ENCODE measurements at regions not wholly inside any gene's neighbourhood (a gene's known extent, or its start where the extent isn't known, plus 50 kb on each side); places are given as distances from the start of the nearest gene placed in this dataset.

DNA sequence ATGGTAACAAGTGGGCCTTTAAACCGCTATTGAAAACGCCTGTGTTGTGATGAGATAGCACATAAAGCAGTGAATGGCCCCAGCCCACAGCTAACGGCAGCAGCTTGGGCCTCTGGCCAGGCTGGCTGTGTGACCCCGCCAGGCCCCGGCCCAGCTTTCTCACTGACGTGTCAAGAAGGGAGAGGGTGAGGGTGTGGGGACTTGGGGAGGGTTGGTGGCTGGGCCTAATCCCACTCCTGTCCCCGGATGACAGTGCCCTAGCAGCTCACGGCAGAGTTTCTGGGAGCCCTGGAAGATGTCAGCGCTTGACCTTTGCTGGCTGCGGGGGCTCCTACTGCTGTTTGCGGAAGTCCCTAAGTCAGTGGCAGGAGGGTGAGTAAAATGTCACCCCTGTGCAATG, 88.9 kb upstream of the SHH start:
- DNase-seq, result no peak

DNA sequence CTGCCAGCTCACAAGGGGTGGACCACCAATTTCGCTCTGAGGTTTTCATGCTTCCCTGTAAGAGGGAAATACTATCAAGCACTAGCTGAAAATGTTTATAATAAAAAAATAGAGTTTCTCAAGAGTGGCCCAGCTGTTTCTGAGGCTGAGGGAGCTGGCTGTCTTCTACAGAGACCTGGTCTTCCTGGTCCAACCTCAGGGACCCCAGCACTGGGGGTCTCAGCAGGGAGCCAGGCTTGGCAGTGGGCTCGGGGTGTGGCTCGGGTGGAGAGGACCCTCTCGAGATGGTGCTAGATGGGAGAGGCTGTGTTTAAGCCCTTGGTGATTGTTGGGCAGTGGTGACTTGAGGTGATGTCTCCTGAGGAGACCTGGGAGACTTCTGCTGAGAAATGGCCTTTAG, 87.3 kb upstream of the SHH start:
- no peak for DNase-seq

DNA sequence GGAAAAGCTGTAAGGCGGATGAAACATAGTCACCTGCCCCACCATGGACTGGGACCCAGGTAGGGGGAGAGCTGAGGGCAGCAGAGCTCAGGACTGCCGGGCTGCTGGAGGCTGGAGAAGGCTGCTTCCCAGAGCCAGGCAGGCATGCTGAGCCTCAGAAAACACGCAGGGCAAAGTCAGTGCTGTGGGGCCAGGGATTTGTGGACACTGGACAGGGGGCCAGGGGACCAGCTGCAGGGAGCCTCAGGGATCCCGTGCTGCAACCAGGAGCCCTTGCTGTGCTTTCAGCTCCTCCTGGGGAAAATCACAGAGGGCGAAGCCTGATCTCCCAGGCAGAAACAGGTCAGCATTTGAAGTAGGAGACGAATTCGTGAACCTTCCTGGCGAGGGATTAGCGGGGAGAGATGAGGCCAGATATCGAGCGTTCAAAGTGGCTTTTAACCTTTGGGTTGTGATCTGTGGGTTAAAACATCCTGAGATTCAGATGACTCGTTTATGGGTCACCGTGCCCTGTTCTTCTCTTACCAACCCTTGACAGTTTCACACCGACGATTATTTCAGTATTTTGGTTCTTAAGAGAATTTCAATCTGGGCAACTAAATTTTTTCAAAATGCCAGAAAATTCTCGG, 85.6 kb upstream of the SHH start:
- no peak for DNase-seq

DNA sequence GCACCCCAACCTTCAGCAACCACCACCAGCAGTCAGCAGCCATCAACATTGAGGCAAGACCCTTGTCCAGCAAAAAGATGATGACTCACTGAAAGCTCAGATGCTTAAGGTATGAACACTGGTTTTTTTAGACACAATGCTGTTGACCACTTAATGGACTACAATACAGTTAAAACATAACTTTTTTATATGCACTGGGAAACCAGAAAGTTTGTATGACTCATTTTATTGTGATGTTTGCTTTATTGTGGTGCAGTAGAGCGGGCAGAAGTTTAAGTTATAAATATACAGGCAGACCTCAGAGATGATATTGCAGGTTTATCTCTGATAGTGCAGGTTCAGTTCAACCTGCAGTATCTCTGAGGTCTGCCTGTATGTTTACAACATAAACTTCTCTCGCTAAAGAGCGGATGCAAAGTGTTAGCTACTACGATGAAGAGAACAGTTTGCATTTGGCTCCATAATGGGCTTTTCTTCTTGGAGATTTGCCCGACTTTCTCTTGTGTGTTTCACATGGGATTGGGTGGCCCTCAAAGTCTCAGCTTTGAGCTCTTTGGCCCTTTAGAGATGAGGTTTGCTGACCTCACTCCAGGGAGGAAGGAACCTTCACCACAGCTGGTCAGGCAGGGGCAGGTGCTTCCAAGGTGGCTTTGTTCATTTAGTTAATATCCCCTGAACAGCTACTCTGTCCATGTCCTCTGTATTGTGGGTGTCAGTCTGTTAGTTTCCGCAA, 84.4 kb upstream of the SHH start:
- no peak for DNase-seq

DNA sequence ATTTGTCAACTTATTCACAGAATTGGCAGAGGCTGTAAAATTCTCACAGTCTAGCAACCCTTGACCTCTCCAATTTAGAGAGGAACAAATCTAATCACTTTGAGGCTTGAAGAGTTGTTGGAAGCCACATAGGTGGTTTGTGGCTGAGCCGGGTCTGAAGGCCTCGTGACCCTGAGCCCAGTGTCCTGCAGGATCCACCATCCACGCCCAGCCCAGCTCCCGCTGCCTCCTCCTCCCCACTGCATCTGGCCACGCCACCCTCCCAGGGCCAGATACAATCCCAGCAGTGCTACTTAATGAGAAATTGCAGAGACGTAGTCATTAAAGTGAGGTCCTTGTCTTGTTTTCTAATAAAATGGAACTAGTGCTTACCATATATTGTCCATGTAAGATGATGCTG, 81.4 kb upstream of the SHH start:
- DNase-seq, result no peak

DNA sequence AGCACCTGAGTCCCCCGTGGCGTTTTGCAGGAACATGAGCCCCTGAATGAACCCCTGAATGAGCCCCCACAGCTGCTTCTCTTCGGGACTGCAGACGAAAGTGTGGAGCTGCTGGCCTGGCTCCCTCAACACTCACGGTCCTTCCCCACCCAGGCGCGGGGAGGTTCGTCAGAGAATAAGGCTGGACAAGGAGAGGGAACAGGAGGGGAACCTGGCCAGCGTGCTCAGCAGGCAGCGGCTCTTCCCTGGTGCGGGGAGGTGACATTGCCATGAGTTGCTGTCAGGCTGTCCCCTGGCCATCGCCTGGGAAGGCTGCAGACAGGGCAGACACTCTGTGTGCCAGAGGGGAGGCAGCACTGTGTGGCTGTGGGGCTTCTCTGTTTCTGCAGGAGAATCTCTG, 80.9 kb upstream of the SHH start:
- DNase-seq, result no peak

DNA sequence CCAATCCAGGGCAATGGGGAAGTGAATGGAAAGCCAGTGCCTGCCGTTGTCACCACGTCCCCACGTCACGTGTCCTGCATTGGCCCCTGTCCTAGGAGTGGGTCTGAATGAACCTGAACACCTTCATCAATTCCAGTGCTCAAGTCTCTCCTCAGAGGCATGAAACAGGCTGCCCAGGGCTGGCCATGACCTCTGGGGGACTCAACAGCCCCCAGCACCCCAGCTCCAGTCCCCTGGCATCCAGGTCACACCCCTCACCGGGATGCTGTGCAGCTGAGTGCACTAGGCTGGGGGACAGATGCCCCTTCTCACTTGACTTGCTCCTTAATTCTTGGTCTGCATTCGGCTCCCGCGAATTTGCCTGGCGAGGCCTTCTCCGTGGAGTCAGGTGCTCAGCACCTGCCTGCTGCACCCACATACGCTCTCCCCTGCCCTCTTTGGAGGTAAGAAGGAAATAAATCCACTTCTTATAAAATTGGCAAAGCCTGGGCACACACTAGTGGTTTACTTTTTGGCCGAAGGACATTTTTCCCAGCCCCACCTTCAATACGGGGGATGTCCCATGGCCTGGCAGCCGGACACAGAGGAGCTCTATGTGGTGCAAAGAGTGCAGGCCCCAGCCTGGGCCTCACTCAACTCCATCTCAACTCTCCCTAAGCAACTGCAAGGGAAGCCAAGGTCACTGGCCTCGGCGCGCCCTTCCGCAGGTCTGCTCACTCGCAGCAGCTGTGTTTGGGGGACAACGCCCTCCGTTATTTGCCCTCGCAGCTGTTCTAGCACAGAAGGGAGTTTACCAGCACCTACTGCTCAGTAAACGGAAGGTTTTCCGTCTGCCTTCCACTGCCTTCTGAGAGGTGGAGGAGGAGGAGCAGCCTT, 77.6 kb upstream of the SHH start:
- DNase-seq, result no peak

DNA sequence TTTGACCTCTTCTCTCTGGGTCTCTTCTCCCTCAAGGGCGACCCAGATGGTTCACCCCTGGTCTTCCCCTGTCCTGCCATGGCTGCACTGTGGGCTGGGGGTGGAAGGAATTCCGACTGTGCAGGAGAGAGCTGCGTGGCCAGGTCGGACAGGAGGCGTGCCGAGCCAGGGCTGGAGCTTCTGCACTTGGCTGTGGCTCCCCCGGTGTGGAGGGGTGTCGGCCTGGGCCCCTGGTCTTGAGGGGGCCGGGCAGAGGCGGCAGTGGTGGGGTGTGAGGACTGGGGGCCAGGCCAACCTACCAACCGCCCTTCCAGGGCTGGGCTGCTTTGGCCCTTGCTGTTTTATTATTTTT, 74.9 kb upstream of the SHH start:
- DNase-seq, result no peak

DNA sequence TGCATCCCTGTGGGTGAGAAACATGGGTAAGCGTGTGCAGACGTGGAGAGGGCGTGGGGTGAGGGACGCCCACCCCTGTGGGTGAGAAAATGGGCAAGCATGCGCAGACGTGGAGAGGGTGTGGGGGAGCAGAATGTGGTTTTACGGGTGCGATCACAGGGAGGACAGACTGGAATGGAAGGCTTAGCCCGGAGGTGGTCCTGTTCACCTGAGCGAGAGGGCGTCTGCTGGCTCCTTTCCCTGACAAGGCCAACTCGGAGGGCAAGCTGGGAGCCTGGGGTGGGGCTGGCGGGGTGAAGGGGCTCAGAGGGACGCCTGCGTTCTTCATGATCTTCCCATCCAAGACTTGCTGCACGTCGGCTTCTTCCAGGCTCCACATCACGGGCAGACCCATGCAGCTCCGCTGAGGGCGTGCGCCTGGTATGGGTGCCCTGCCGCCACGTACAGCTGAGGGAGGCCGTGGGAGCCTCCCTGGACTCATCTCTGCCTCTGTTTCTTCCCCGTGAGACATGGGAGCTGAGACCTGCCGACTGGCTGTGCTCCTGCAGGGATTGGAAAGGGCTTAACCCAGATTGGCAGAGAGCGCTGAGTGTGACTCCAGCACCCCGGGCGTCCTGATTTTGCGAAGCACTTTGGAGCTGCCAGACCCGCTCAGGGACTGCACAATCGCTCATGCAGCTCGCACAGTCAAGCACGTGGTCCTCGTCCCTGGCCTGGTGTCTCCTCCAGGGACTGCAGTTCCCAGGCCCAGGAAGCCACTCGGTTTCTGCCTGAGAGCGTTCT, 74.3 kb upstream of the SHH start:
- DNase-seq, result no peak

DNA sequence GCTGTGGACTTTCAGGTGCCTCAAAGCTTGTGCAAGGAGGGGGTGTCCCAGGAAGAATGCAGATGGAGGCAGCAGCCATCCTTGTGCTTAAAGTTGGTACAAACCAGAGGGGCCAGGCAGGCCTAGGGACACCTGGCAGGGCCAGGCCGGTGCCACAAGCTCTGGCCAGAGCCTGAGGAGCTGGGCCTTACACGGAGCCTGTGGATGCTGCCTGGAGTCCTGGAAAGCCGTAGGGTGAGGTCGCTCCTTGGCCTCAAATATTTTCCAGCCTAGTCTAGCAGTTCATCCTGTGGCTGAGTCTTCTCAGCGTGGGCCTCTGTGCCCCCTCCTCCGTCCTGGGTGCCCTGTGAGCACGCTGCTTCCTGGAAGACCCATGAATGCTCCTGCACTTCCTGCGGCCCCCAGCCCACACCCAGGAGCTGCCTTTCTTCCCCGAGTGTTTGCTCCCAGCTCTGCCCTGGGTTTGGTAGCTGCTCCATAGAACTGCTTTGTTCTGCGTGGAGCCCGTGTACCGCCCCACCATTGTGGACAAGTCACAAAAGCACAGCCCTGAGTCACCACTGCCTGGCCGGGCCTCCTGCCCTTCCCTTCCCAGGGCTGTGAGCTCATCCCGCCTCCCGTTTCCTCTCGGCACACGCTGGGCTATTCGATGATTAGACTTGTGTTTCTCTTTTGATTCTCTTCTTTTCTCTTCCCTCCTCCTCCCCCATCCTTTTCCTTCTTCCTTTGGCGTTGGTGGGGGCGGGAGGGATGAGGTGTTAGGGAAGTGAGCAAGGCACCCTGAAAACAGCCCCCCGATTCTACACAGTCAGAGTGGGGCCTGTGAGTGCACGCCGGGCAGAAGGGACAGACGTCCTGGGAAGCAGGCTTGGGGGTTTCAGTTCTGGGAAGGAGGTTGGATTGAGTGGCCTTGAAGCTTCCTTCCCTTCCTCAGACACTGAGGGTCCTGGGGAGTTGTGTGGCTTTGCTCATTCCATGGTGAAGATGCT, 73.2 kb upstream of the SHH start:
- DNase-seq, result no peak

DNA sequence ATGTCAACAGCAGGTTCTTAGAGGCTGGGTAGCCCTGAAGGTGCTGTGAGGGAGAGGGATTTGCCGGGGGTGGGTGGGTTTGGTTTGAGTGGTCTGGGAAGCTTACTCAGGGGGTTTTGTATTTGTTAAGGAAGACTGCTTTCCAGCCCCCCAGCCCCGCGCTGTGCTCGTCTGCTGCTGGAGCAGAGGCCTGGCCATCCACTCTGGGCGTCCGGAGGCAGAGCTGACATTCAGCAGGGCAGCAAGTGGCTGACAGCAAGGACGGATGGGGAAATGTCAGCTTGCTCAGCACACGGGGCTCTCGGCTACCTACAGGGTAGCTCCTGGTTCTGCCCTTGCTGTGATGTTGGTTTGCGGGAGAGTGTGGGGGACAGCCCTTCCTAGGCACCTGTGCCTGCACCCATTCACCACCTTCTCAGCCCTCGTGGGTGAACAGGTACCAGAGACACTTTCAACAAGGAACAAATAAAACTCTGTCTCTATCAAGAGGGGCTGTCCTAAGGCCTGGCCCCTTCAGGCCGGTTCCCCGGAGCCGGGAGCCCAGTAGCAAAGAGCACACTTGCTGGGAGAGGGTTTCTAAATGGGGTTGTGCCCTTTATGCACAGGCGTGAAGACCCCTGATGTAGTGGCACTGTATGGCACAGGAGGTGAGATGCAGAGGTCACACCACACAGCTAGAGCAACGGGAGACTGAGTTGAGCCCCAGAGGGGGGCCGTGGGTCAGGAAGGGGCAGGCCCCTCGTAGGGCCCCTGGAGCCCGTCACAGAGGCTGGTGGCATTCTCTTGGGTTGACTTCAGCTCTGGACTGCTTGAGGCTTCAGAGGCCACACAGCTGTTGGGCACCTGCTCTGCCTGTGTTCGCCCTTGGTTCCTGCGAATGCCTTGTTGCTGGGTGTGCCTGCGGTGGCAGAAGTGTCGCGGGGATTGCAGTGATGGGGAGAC, 72.2 kb upstream of the SHH start:
- no peak for DNase-seq

DNA sequence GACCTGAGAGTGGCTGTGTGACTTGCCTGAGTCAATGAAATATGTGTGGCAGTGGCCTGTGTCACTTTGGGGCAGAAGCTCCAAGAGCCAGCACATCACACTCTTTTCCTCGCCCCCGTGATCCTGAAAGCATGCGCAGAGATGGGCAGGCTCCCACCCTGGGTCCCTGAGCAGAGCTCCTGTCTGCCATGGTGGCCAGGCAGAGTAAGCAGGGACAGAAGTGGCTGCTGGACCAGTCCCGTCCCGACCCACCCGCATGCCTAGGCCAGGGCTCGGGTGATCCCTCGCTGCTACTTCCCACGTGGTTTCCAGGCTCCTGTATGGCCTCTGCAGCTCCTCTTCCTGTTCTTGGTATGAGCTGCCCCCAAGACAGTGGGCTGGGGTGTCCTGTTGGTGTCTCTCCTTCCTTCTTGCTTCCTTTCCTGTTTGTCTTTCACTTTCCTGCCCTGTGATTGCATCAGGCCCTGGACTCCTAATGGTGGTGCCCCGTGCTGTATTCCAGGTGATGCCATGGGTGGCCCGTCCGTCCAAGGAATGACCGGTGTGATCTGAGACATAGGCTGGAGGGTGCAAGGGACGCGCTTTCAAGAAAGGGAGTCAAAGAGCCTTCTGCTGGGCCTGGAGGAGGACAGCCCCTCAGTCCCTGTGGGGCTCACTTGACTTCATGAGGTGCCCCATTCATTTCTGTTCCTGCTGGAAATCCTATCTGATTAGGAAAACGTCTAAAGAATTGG, 71.4 kb upstream of the SHH start:
- DNase-seq, result no peak

DNA sequence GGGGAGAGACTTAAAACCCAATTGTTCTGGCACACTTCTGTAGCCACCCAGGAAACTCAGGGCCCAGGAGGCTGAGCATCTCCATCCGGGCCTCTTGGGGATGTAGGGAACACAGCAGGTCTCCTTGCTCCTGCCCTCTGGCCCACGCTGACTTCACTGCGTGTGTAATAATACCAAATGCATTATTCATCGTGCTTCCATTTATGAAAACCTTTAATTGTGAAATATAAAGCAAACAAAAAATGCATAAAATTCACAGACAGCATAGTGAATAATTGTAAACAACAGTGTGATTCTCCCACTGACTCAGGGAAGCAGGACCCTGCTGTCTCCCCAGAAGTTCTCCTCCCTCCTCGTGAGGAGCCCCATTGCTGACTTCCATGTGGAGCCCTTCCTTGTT, 70.3 kb upstream of the SHH start:
- no peak for DNase-seq

DNA sequence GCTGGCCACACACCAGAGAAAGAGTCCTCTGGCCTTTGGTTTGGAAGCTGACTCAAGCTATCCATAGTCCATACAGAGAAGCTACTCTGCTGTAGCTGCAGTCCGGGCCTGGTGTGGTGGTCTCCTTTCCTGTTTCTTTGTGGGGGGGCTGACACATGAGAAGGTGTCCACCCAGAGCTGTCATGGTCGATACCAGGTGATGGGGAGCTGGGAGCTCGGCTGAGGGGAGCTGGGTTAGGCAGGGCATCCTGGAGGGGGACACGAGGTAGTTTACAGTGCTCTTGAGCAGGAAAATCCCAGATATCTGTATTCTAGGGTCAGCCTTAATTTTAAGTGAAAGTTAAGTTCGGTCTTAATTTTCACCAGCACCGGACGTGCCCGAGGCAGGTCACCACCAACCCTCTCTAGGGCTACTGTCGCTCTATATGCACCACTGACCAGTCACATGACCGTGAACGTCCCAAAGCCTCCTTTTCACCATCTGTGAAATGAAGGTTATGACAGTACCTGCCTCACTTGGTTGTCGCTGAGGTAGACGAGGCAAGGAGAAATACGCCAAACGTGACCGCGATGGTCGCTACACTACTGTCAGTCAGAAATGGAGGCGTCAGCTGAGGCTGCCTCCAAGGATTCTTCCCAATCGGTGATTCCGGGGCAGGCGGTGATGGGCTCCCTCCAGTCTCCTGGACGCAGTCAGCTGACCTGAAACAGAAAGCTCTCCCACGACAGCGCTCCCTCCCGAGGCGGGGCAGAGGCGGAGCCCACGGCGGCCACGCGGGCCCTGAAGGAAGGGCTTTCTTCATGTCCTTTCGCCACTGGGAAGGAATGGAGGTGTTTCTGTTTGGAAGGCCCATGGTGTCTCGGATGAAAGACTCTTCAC, 69.4 kb upstream of the SHH start:
- no peak for DNase-seq

DNA sequence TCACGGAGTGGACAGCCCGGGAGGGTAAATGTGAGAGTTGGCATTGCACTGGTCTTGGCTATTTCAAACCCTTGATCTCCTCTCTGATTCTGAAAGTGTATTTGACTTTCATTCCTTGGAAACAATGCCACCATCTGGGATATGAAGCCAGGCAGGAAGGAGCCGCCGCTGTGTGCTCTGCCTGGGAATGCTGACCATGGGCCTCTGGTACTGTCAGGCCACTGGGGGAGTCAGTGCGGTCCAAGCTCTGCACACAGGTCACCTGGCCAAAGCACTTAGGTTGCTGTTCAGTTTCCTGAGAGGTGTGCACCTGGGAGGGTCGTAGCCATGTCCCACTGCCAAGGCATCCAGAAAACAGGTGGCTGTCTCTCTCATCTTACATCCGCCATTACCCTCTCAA, 68.5 kb upstream of the SHH start:
- no peak for DNase-seq

DNA sequence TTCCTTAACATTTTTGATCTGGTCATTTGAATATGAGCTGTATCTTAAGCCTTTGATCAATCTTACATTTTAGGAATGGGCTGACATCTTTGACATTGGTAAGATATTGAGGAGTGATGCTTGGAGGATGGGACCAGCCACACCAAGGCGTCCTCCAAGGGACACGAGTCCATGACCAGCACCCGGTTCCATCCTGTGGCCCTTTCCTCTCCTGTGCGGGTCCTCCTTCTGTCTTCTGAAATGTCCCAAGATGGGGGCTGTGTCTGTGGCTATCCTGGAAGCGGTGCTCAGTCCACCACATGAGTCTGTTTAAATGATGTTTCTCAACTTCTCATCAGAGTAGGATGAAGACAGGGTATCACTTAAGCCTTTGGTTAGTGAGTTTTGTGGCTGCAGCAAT, 67.3 kb upstream of the SHH start:
- no peak for DNase-seq

DNA sequence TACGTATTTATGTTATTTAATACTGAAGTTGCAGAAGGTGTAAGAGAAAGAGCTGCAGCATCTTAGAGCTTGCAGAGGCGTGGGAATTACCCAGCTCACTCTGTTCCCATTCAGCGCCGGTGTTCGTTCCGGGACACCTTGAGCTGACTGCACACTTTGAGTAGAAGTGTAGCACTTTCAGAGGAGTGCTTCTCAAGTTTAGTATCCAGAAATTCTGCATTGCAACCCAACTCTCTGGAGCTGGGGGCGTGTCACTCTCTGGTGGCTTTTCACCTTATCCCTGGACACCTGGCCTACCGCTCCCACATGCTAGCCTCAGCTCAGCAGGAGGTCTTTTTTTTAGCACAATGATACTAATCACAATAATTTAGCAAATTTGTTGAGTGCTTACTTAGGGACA, 66.4 kb upstream of the SHH start:
- DNase-seq, result no peak

DNA sequence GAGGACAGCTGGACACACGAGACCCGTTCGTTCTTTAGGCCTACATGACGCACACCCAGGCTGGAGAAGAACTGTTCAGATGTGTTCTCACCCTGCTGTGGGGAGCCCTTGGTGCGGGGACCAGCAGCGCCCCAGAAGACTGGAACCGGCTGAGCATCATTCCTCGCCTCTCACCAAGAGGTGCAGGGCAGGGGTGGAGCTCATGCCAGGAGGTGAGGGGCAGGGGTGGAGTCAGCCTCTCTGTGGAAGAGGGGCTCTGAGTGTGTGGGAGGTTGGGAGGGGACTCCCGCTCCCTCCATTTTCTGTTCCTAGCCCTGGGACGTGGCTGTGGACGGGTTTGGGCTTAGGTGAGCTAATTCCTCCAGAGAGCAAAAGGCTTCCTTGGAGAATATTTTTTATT, 66.0 kb upstream of the SHH start:
- no peak for DNase-seq

DNA sequence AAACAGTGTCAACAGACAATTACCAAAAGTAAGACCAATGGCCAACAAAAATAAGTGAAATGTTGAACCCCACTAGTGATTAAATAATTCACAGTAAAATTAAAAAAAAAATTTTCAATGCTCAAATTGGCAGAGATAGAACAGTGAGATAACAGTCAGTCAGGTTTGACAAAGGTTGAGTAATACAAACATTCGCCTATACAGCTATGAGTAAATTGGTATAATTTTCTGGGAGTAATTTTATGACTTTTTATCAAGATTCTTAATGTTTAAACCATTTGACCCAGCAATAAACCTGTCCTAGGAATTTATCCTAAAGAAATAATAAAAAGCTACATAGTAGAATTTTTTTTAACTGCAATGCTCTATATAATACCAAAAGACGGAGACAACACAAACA, 64.9 kb upstream of the SHH start:
- DNase-seq, result no peak

Data from activated naive CD4-positive, alpha-beta T cell treated with anti-CD3 and anti-CD28 coated beads, Interleukin-2, amount 50 U/mL, for 16 hours (primary cell).